ENCODE measurements at regions not wholly inside any gene's neighbourhood (a gene's known extent, or its start where the extent isn't known, plus 50 kb on each side); places are given as distances from the start of the nearest gene placed in this dataset.

DNA sequence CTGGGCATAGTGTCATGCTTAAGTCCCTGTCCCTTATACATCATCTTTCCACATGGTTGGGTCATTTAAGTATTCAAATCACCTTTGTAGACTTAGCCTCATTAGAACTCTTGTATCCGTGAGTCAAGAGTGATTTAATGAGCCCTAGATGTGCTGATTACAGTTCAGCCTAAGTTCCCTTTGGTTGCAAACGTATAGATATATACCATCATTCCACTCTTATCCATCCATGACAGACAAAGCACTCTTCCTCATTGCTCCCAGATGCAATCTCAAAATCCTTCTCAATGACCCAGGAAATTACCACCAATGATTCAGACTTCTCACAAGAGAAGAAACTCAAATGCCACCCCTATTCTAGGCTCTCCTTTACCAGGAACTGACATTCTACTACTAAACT lies 50.2 kb upstream of the C3orf49 start:
- no peak for DNase-seq

Data from nucleus accumbens (tissue), 56 donors.